Muscle layer of duodenum (tissue), 2 donors: ENCODE measurements at regions not wholly inside any gene's neighbourhood (a gene's known extent, or its start where the extent isn't known, plus 50 kb on each side); places are given as distances from the start of the nearest gene placed in this dataset.

ENCODE experiments used
- H3K27ac ChIP-seq: one replicate; pipeline ENCODE4 v1.7.0; 2013; ENCODE audit warnings: mild to moderate bottlenecking, low read length
- H3K27me3 ChIP-seq: one replicate; pipeline ENCODE4 v1.7.0; 2013; ENCODE audit warnings: low read depth, mild to moderate bottlenecking, control low read depth, low read length
- H3K36me3 ChIP-seq, 2 donors: one replicate each; pipeline ENCODE4 v1.7.0; 2013; ENCODE audit warnings: low read length in 2 of 2, control low read depth in 1 of 2, mild to moderate bottlenecking in 1 of 2; ENCODE audit not compliant: insufficient read depth in 2 of 2, control insufficient read depth in 1 of 2
- H3K4me1 ChIP-seq, 2 donors: one replicate each; pipeline ENCODE4 v1.7.0; 2013; ENCODE audit warnings: low read length in 2 of 2, mild to moderate bottlenecking in 2 of 2, control low read depth in 1 of 2, moderate library complexity in 1 of 2; ENCODE audit not compliant: insufficient read depth in 2 of 2, control insufficient read depth in 1 of 2
- H3K4me3 ChIP-seq, 2 donors: one replicate each; pipeline ENCODE4 v1.7.0; 2013; ENCODE audit warnings: low read length in 2 of 2, low read depth in 1 of 2, mild to moderate bottlenecking in 1 of 2
- H3K9me3 ChIP-seq, 2 donors: one replicate each; pipeline ENCODE4 v1.7.0; 2013; ENCODE audit warnings: low read length in 2 of 2, control low read depth in 1 of 2, mild to moderate bottlenecking in 1 of 2; ENCODE audit not compliant: control insufficient read depth in 1 of 2
- donor health status: healthy.

DNA sequence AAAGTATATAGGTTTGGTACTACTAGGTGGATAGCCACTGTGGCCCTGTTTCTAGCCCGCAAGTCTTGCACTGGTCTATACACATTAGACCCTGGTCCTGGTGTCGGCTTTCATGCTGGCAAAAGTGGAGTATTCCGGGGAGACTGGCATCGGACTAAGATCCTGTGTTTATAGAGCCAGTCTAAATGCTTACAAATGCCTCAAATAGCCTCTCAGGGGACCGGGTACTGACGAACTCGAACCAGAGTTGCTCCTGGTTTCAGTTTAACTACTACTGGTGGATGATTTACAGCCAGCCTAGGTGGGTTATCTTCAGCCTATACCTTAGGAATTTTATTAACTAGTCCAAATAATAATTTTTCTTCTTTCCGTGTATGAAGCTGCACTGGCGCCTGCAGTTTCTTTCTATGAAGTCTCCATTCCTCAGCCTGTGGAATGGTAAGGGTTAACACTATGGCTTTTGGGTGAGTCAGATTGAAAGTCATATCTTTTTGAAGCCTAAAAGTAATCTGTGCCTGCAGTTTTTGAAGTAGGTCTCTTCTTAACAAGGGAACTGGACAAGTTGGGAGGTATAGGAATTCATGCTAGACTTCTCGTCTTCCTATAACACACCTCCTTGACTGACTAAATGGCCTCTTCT is 51.3 kb downstream of the OR10H4 start:
- peaks cover 0 to 5% of the 10 kb centered on the region in 2 donors for H3K9me3 ChIP-seq
- no peak overlapping the region for H3K27ac ChIP-seq
- no peaks in the 10 kb centered on the region for H3K36me3 ChIP-seq
- H3K4me3 ChIP-seq, result no peak overlapping the region
- no peaks in the 10 kb centered on the region for H3K27me3 ChIP-seq
- peaks cover 3 to 13% of the 10 kb centered on the region in 2 donors for H3K4me1 ChIP-seq

DNA sequence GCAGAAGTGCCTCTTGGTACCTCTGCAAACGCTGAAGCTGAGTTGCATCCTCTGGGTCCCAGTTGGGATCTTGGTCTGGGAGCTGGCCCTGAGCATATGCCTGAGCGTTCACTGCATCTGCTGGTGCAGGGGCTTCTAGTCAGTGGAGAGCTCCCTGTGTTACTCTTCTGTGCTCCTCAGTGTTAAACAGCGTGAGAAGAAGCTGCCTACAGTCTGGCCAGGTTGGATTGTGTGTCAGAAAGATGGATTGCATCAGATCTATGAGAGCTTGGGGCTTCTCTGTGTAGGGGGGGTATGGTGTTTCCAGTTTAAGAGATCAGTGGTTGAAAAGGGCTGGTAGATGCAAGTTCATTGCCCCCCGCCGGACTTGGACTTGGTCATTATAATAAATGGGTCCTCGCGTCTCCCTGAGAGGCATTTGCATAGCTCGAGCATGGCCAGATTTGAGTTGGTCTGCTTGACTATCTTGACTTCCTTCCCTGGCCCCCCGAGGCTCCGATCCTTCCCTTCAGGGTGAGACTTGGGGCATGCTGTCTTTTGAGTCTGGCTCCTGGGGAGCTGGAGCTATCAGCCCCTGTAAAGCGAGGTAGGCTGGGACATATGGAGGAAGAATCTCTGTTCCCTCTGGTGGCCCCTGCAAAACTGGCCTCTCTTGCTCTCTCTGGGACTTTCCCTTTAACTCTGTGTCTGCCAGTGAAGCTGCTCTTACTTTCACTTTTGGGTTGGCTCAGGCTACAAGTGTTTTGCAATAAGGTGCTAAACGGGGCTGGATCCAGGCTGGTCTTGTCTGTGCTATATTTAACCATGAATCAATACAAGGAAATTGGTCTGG is 52.9 kb downstream of the OR10H4 start:
- peak overlapping the region; percentile 59 to 66 for H3K4me3 ChIP-seq
- H3K9me3 ChIP-seq, result no peaks in the 10 kb centered on the region
- peak overlapping the region; percentile 63 for H3K27ac ChIP-seq
- no peaks in the 10 kb centered on the region for H3K36me3 ChIP-seq
- H3K27me3 ChIP-seq, result no peaks in the 10 kb centered on the region
- H3K4me1 ChIP-seq, result peaks cover 3 to 13% of the 10 kb centered on the region in 2 donors

DNA sequence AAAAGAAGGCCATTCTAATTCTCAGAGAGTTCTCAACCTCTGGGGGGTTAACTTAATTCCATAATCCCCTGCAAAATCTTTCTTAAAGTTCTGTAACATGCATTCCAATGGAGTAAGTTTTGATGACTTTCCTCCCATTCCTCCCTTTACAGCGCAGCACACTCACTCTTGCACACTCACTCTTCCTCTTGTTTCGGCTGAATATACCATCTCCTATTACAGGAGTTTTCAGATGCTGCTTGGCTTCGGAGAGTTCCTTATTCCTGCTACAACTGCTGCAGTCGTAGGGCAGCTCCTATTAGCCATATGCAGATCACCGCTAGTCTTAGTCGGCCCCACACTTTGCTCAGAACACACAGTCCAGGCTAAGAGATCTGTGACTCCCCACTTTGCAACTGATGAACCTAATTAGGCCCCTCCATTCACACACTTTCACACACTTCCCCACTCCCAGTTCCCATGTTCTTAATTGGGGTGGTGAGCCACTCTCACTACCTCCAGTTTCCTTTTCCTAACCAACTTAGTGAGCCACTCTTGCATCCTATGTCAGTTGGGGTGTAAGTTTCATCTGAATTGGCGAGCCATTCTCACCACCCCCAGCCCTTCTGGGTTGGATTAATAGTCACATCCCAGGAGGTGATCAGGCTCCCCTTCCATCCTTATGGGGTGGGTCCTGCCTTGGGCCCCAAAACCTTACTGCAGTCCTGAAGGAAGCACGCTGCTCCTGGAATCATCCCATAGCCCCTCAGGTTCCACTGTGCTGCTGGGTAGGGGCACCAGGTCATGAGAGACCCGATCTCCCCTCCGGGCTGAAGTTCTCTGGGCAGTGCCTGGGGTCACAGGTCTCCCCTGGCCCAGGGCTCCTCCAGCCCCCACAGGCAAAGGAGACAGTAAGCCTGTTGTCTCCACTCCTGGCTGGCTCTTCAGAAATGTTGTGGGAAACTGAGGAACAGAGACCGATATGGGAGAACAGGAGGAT is 53.9 kb downstream of the OR10H4 start:
- no peaks in the 10 kb centered on the region for H3K36me3 ChIP-seq
- no peaks in the 10 kb centered on the region for H3K27me3 ChIP-seq
- H3K4me3 ChIP-seq, result peak overlapping the region; percentile 59 to 66
- no peaks in the 10 kb centered on the region for H3K9me3 ChIP-seq
- H3K27ac ChIP-seq, result peak overlapping the region; percentile 63
- H3K4me1 ChIP-seq, result peaks cover 3 to 13% of the 10 kb centered on the region in 2 donors

DNA sequence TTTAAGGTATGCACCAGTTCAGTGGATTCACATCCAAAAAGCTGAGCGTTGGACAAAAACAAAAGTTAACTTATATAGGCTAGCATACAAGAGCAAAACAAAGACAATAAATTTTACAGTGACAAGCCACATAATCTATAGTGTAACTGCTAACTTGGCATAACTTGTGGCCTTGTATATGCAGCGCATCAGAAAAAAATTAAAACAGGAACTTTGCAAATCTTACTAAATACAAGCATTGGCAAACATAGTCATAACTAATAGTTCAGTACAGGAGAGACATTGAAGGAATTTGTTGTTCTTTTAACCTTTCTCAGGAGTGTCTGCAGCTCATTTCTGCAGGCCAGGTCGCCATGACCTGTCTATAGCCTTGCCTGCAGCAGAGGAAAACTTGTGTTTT is 54.6 kb downstream of the OR10H4 start:
- H3K27me3 ChIP-seq, result no peaks in the 10 kb centered on the region
- H3K36me3 ChIP-seq, result no peaks in the 10 kb centered on the region
- H3K27ac ChIP-seq, result no peak overlapping the region

DNA sequence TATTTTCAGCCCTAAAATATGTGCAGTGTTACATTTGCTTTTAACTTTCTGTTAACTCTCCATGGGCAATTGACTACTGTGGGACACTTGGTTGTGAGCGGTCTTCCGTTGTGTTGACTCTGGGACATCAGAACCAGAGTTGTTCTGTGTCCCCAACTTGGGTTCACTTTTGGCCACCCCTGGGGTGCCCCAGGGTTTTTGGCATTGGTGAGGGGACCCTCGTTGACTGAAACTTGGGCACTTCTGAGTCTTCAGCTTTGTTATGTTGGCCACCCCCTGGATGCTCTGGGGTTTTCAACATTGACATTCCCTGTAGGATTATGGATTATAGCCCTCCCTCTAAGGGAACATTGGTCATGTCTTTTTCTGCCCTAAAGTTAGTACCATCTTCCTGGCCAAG is 57.1 kb downstream of the OR10H4 start:
- H3K4me3 ChIP-seq, result no peak overlapping the region
- H3K4me1 ChIP-seq, result peaks cover 3 to 13% of the 10 kb centered on the region in 2 donors
- no peaks in the 10 kb centered on the region for H3K27me3 ChIP-seq
- H3K9me3 ChIP-seq, result no peaks in the 10 kb centered on the region
- H3K27ac ChIP-seq, result no peak overlapping the region
- H3K36me3 ChIP-seq, result no peaks in the 10 kb centered on the region

More for the DNA sequence above, 54.6 kb downstream of the OR10H4 start:
- peaks cover 3 to 13% of the 10 kb centered on the region in 2 donors for H3K4me1 ChIP-seq
- H3K9me3 ChIP-seq, result no peaks in the 10 kb centered on the region
- no peak overlapping the region for H3K4me3 ChIP-seq

DNA sequence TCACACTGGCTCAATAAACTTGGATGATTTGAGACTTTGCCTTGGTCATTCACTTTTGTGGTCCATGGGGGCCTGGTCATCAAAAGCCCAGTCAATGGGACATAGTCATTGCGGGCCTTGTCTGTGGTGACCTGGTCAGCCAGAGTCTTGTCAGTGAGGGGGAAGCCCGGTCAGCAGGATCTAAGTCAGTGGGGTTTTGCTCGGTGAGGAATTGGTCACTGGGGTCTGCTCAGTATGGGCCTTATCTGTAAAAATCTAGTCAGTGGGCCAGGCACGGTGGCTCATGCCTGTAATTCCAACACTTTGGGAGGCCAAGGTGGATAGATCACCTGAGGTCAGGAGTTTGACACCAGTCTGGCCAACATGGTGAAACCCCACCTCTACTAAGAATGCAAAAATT is 63.7 kb upstream of the TPM4 start:
- Histone ChIP-seq H3K9me3 (no peaks in the 10 kb centered on the region), H3K4me1 (no peaks in the 10 kb centered on the region), H3K36me3 (no peaks in the 10 kb centered on the region), H3K4me3 (no peak overlapping the region), H3K27ac (no peak overlapping the region), H3K27me3 (no peaks in the 10 kb centered on the region)

DNA sequence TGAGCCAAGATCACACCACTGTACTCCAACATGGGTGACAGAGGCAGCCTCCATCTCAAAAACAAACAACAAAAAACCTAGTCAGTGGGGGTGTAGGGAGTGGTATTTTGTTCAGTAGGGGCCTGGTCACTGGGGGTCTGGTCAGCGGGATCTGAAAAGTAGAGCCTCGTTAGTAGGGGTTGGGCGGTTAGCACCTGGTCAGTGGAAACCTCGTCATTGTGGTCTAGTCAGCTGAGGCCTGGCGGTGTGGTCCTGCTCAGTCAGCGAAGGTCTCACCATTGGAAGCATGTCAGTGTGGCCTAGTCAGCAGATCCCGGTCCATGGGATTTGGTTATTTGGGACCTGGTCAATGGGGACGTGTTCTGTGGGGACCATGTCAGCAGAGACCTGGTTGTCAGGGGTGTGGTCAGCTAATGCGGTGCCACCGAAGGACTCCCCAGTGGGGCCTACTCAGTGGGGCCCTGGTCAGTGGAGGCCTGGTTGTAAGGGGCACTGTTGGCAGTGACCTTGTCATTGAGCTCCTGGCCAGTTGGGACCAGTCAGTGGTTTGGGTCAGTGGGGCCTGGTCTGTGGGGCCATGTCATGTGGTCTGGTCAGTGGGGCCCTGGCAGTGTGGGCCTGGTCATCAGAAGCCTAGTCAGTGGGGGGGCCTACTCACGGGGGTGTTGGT is 63.0 kb upstream of the TPM4 start:
- no peak overlapping the region for H3K4me3 ChIP-seq
- no peaks in the 10 kb centered on the region for H3K36me3 ChIP-seq
- H3K27ac ChIP-seq, result no peak overlapping the region
- no peaks in the 10 kb centered on the region for H3K9me3 ChIP-seq
- no peaks in the 10 kb centered on the region for H3K4me1 ChIP-seq
- H3K27me3 ChIP-seq, result no peaks in the 10 kb centered on the region

DNA sequence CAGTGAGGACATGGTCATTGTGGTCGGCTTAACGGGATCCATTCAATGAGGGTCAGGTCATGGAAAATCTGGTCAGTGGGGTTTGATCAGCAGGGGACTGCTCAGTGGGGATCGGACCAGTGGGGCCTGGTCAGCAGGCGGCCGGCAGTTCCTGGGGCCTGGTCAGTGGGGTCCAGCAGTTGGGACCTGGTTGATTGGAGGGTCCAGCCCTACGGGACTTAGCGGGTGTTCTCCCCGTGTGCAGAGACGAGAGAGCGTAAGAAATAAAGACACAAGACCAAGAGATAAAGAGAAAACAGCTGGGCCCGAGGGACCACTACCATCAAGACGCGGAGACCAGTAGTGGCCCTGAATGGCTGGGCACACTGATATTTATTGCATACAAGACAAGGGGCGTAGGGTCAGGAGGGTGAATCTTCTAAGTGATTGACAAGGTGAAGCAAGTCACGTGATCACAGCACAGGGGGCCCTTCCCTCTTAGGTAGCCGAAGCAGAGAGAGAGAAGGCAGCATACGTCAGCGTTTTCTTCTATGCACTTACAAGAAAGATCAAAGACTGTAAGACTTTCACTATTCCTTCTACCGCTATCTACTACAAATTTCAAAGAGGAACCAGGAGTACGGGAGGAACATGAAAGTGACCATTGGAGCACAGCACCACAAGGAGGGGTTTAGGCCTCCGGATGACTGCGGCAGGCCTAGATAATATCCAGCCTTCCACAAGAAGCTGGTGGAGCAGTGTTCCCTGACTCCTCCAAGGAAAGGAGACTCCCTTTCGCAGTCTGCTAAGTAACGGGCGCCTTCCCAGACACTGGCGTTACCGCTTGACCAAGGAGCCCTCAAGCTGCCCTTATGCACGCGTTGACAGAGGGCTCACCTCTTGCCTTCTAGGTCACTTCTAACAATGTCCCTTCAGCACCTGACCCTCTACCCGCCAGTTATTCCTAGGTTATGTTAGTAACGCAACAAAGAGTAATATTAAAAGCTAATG is 62.1 kb upstream of the TPM4 start:
- Histone ChIP-seq H3K4me1 (no peaks in the 10 kb centered on the region), H3K27me3 (no peaks in the 10 kb centered on the region), H3K27ac (no peak overlapping the region), H3K36me3 (no peaks in the 10 kb centered on the region), H3K9me3 (no peaks in the 10 kb centered on the region), H3K4me3 (no peak overlapping the region)

DNA sequence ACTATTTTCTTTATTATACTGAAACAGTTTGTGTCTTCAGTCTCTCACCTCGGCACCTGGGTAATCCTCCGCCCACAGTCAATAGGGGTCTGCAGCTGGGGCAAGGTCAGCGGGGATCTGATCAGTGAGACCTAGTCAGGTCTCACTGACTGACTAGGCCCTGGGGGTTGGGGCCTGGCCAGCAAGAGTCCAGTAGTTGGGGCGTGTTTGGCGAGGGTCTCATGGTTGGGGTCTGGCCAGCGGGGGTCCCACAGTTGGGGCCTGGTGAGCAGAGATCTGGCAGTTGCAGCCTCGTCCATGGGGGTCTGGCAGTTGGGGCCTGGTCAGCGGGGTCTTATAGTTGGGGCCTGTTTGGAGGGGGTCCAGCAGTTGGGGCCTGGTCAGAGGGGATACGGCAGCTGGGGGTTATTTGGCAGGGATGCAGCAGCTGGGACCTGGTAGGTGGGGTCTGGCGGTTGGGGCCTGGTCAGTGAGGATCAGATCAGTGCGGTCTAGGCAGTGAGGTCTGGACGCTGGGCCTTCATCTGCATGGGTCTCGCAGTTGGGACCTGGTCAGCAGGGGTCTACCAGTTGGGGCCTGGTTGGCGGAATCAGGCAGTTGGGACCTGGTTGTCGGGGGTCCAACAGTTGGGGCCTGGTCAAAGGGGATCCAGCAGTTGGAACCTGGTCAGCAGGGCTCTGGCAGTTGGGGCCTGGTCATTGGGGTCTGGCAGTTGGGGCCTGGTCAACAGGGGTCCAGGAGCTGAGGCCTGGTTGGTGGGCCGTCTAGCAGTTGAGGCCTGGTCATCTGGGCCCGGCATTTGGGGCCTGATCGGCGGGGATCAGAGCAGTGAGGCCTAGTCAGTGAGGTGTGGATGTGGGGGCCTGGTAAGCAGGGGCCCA is 61.1 kb upstream of the TPM4 start:
- no peaks in the 10 kb centered on the region for H3K27me3 ChIP-seq
- H3K27ac ChIP-seq, result no peak overlapping the region
- H3K9me3 ChIP-seq, result no peaks in the 10 kb centered on the region
- H3K4me3 ChIP-seq, result no peak overlapping the region
- no peaks in the 10 kb centered on the region for H3K4me1 ChIP-seq
- H3K36me3 ChIP-seq, result no peaks in the 10 kb centered on the region
